ENCODE measurements at regions not wholly inside any gene's neighbourhood (a gene's known extent, or its start where the extent isn't known, plus 50 kb on each side); places are given as distances from the start of the nearest gene placed in this dataset.

DNA sequence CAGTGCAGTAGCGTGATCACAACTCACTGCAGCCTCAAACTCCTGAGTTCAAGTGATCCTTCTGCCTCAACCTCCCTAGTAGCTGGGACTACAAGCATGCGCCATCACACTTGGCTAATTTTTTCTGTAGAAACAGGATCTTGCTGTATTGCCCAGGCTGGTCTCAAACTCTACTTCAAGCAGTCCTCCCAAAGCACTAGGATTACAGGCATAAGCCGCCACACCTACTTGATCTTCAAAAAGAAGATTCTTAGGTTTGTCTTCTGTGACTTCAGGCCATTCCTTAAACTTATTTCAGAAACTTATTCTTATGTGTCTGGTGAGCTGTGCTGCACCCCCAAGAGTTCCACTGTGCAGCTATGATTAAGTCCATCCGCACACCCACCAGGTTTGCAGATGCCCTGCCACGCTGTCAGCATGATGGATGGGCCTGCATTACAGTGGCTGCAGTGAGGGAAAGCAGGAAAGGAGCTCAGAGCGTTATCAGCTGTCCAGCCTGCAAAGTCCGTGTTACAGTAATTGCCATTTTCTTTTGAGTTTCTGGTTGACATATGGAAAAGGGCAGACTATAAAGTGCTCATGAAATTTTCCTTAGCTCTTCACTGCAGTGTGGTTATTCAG, 146.6 kb downstream of the AASDH start:
- no peak for DNase-seq

GRCh38 chr4:56238251-56238650, 149.0 kb downstream of the AASDH start:
- DNase-seq: no peak

GRCh38 chr4:56235725-56236124, 151.6 kb downstream of the AASDH start:
- DNase-seq: no peak

DNA sequence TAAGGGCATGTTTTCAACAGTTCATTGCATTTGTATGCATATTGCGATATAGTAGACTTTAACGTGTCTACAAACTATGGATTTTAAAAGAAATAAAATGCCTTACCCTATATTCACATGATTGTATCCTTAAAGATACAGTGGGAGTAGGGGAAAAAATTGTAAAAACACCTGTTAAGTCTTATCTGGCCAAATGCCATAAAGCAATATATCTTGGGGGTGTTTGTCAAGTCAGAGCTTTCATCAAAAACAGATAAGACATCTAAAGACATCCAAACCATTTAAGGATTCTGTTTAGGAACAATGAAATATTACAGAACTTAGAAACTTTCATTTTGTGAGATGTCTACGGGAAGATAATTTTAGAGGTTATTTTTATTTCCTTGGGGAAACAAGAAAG, 152.3 kb downstream of the AASDH start:
- no peak for DNase-seq

DNA sequence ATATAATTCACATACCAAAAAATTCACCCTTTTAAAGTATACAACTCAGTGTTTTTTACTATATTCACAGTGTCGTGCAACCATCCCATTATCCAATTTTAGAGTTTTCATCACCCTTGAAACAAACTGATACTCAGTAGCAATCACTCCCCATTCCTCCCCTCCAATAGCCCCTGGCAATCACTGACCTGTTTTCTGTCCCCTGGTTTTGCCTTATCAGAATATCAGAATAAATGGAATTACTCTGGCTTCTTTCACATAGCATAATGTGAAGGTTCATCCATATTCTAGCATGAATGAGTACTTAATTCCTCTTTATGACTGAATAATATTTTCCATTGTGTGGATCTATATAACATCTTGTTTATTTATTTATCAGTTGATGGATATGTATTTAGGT, 153.2 kb downstream of the AASDH start:
- no peak for DNase-seq

DNA sequence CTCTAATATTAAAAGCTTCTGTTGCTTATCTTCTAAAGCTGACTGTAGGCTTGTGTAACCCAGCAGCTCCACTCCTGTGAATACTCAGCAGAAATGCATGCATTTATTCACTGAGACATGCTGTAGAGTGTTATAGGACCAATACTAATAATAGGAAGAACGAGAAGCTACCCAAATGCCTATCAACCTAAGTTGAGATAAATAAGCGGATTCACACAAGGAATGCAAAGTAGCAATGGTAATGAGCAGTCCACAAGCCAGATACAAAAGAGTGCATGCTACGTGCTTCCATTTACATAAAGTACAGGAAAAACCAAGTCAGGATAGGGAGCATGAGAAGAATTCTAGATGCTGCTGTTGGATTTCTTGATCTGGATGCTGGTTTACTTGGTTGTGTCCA, 155.9 kb downstream of the AASDH start:
- no peak for DNase-seq

- no peak for DNase-seq
Observed at GRCh38 chr4:56229947-56230346, 157.3 kb downstream of the AASDH start.

DNA sequence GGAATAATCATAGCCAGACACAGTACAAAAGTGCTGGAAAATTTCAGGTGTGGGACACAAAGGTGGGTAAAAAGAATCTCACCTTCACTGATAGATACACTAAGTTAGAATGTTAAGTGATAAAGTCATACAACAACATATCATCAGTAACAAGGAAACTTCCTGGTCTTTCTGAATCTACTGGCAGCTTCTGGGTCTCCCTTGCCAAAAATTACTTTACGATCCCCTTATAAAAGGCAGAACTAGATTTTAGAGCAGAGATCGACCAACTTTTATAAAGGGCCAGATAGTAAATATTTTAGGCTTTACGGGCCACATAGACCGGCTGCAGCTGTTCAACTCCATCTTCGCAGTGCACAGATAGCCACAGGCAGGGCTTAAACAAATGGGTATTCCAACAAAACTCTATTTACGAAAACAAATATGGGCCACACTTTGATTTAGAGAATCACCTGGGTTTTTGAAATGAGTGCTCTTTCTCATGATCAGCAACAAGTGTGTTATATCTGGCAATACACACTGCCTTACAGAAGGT, 159.9 kb downstream of the AASDH start:
- DNase-seq: no peak

- DNase-seq: no peak
Observed at GRCh38 chr4:56226579-56226978, 160.7 kb downstream of the AASDH start.

DNA sequence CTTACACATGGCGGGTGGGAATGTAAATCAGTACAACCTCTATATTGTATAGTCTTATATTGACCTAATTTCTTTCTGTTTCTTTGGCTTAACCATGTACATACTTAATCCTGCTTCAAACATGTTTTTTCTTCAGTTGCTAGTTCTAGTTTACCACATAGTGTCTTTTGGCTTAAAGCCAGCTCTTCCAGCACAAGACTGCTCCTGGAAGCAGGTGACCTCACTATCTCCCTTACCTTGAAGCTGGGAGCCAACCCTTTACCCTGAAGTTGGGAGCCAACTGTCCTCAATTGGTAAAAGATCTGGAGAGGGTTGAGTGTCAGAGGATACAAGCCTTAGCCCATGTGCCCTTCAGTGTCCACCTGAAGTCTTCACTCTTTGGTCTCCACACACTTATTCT, 162.7 kb downstream of the AASDH start:
- no peak for DNase-seq

- DNase-seq: no peak
Observed at GRCh38 chr4:56222514-56222913, 164.8 kb downstream of the AASDH start.

DNA sequence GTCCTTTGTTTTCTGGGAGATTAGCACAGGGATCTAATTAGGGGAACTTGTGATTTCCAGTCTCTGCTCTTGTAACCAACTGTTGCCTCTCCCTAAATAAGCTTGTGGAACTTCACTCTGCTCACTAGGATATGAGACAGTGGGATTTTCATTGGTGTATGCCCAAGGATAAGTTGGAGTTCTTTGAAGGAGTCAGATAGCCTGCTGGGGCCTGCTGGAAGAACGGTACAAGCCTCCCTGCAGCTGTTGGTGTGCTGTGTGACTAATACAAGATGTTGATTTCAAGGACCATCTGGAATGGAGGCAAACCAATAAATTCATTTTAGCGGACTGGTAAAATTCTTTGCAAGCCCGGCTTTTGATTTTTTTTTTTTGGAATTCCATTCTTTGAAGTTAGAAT, 167.0 kb downstream of the AASDH start:
- no peak for DNase-seq

GRCh38 chr4:56219447-56219846, 167.8 kb downstream of the AASDH start:
- no peak for DNase-seq

- no peak for DNase-seq
Observed at GRCh38 chr4:56218230-56218895, 168.9 kb downstream of the AASDH start.

DNA sequence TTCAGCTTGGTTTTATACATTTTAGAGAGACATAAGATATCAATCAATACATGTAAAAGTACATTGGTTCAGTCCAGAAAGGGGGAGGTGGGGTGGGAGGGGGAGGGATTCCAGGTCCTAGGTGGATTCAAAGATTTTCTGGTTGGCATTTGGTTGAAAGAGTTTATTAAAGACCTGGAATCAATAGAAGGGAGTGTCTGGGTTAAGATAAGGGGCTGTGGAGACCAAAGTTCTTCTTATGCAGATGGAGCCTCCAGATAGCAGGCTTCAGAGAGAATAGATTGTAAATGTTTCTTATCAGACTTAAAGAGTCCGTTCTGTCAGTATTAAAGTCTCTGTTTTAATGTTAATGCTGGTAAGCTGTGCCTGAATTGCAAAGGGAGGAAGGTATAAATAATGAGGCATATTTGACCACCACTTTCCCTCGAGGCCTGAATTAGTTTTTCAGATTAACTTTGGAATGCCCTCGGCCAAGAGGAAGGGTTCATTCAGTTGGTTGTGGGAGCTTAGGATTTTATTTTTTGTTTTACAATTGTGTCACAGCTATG, 169.9 kb downstream of the AASDH start:
- DNase-seq: no peak

- no peak for DNase-seq
Observed at GRCh38 chr4:56215901-56216300, 171.4 kb downstream of the AASDH start.

DNA sequence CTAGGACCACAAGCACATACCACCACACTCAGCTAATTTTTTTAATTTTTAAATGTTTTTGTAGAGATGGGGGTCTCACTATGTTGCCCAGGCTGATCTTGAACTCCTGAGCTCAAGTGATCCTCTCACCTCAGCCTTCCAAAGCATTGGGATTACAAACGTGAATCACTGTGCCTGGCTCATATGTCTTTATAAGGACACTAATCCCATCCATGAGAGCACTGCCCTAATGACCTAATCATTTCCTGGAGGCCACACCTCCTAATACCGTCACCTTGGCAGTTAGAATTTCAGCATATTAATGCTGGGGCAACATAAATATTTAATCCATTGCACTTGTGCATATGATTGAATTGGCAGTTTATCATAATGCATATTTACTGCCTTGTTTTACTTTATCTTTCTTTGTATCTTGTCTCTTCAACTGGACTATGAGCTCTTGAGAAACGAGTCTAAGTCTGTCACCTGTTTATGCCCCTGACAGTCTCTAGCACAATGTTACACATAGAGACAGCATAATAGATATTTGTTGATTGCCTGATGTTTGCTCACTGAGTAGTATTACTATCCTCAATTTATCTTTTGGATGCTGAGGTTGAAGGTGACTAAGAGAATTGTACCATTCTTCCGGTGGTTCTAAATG, 172.0 kb downstream of the AASDH start:
- no peak for DNase-seq

DNA sequence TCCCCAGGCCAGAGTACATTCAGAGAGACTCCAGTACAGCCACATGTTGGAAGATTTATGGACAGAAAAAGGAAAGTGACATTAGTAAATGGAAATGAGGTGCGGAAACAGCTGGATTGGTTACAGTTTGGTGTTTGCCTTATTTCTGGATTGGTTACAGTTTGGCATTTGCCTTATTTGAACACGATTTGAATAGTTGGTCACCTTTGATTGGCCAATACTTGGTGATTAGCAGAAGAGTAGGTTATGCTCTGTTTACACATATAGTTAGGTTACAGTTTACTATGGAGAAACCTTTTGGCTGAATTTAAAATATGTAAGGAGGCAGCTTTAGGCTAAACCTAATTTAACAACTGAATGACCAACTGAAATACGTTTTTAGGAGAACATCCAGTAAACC, 173.7 kb downstream of the AASDH start:
- DNase-seq: no peak

DNA sequence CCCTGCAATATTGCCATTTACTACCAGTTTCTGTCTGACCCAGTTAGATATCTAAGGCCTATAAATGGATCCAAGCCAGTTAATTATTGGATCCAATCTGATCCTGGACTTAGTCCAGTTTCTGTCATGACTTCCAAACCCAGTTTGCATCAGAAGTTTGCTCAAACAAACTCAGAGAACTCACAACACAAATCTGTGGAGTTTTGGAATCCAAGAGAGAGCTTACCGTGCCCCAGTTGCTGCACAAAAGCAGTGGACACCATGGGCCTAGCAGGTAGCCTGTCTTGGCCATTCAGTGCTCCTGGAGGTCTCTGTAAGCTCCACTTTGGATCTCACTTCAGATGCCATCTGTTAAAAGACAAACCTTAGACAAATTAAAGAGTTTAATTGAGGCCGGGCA, 174.5 kb downstream of the AASDH start:
- DNase-seq: no peak

GRCh38 chr4:56211202-56211601, 176.1 kb downstream of the AASDH start:
- DNase-seq: no peak

DNA sequence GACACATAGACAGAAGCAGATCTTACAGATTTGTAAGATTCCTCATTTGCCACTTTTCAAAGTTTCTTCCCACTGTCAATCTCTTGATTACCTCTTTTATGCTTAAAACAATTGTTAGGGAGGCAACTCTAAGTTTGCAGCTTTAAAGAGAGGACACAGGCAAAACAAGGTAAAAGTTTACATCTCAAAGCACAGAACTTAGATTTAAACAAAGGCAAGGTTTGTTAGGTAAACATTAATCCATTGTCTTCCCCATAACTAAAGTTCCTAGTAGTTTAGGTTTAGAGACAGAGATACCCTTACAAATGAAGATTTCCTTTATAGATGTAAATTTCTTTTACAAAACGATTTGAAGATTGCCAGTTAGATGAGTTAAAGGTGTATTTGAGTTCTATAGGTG, 176.9 kb downstream of the AASDH start:
- DNase-seq: no peak

DNA sequence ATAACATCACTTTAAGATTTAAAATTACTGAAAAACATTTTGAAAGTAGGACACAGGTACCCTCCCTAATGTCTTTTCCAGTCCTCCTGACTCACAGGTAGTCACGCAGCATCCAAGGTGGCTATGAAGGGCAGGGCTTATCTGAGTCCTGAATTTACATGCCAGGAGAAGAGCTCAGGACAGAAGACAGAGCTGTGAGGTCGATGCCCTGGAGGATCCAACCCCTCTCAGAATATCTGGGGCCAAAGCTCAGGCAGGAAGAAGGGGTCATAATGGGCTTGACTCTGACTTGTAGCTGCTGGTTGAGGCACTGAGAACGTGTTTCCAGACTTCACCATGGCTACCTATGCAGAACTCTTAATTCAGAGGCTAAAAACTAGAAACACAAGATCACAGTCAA, 177.5 kb downstream of the AASDH start:
- no peak for DNase-seq

- DNase-seq: no peak
Observed at GRCh38 chr4:56208103-56208502, 179.2 kb downstream of the AASDH start.

GRCh38 chr4:56206258-56206657, 181.0 kb downstream of the AASDH start:
- no peak for DNase-seq

All from CD4-positive, alpha-beta T cell treated with Interleukin-4 for 1 hour (primary cell).